H9 (cell line): ENCODE measurements at regions not wholly inside any gene's neighbourhood (a gene's known extent, or its start where the extent isn't known, plus 50 kb on each side); places are given as distances from the start of the nearest gene placed in this dataset.

Source experiments
- DNase-seq: peaks from one replicate; pipeline ENCODE4 v3.0.0-alpha.2; 2017
- H2AFZ ChIP-seq: one replicate; pipeline ENCODE4 v1.6.1; 2013; ENCODE audit warnings: mild to moderate bottlenecking, low read length, control low read depth, moderate library complexity
- H2AK5ac ChIP-seq: 2 replicates; pipeline ENCODE4 v1.6.1; 2013; ENCODE audit warnings: low read length, control low read depth, mixed read lengths; ENCODE audit not compliant: insufficient read length
- H2BK120ac ChIP-seq: one replicate; pipeline ENCODE4 v1.6.1; 2013; ENCODE audit warnings: low read depth, mild to moderate bottlenecking, low read length, control low read depth, inconsistent platforms; ENCODE audit not compliant: poor library complexity, severe bottlenecking
- H2BK12ac ChIP-seq: 2 replicates; pipeline ENCODE4 v1.6.1; 2013; ENCODE audit warnings: low read length, control low read depth, mixed read lengths, low read depth; ENCODE audit not compliant: insufficient read length
- H2BK15ac ChIP-seq: 2 replicates; pipeline ENCODE4 v1.6.1; 2013; ENCODE audit warnings: low read depth, low read length, control low read depth
- H2BK20ac ChIP-seq: one replicate; pipeline ENCODE4 v1.6.1; 2013; ENCODE audit warnings: low read depth, mild to moderate bottlenecking, low read length, control low read depth, inconsistent platforms; ENCODE audit not compliant: poor library complexity, severe bottlenecking
- H2BK5ac ChIP-seq: 2 replicates; pipeline ENCODE4 v1.6.1; 2013; ENCODE audit warnings: low read length, control low read depth, mixed read lengths; ENCODE audit not compliant: insufficient read length
- H3K14ac ChIP-seq: 2 replicates; pipeline ENCODE4 v1.6.1; 2013; ENCODE audit warnings: low read length, control low read depth; ENCODE audit not compliant: insufficient read depth
- H3K18ac ChIP-seq: 2 replicates; pipeline ENCODE4 v1.6.1; 2013; ENCODE audit warnings: low read depth, mild to moderate bottlenecking, mixed read lengths, low read length, control low read depth; ENCODE audit not compliant: insufficient read length
- H3K23ac ChIP-seq: 2 replicates; pipeline ENCODE4 v1.6.1; 2013; ENCODE audit warnings: low read length, control low read depth, mixed read lengths, low read depth; ENCODE audit not compliant: insufficient read length
- H3K23me2 ChIP-seq: 2 replicates; pipeline ENCODE4 v1.6.1; 2013; ENCODE audit warnings: low read depth, mild to moderate bottlenecking, mixed read lengths, low read length, control low read depth; ENCODE audit not compliant: insufficient read length, poor library complexity, severe bottlenecking
- H3K27ac ChIP-seq: 2 replicates; pipeline ENCODE4 v1.5.1; 2013; ENCODE audit warnings: low read length, control low read depth, mixed read lengths, low read depth; ENCODE audit not compliant: insufficient read length
- H3K27me3 ChIP-seq: 2 replicates; pipeline ENCODE4 v1.6.1; 2013; ENCODE audit warnings: low read length, control low read depth, inconsistent platforms; ENCODE audit not compliant: insufficient read depth
- H3K4ac ChIP-seq: 2 replicates; pipeline ENCODE4 v1.6.1; 2013; ENCODE audit warnings: low read depth, mild to moderate bottlenecking, control low read depth, inconsistent platforms, low read length, moderate library complexity
- H3K4me1 ChIP-seq: 2 replicates; pipeline ENCODE4 v1.6.1; 2013; ENCODE audit warnings: low read length, control low read depth, inconsistent platforms; ENCODE audit not compliant: insufficient read depth
- H3K4me2 ChIP-seq: 2 replicates; pipeline ENCODE4 v1.6.1; 2013; ENCODE audit warnings: low read length, control low read depth, mixed read lengths; ENCODE audit not compliant: insufficient read length, insufficient read depth
- H3K56ac ChIP-seq: 2 replicates; pipeline ENCODE4 v1.6.1; 2013; ENCODE audit warnings: low read depth, mild to moderate bottlenecking, mixed read lengths, low read length, control low read depth; ENCODE audit not compliant: insufficient read length
- H3K79me1 ChIP-seq: 2 replicates; pipeline ENCODE4 v1.6.1; 2013; ENCODE audit warnings: low read depth, mild to moderate bottlenecking, moderate library complexity, low read length, control low read depth, inconsistent platforms; ENCODE audit not compliant: insufficient read depth, poor library complexity, severe bottlenecking
- H3K79me2 ChIP-seq: 2 replicates; pipeline ENCODE4 v1.6.1; 2013; ENCODE audit warnings: low read length, control low read depth, inconsistent platforms; ENCODE audit not compliant: insufficient read depth
- H3K9ac ChIP-seq: 2 replicates; pipeline ENCODE4 v1.6.1; 2013; ENCODE audit warnings: low read length, control low read depth, mixed read lengths; ENCODE audit not compliant: insufficient read length; ENCODE audit errors: extremely low read depth
- H3K9me3 ChIP-seq: one replicate; pipeline ENCODE4 v1.6.1; 2013; ENCODE audit warnings: low read depth, low read length, inconsistent platforms; ENCODE audit not compliant: control insufficient read depth
- H3T11ph ChIP-seq: one replicate; pipeline ENCODE4 v1.6.1; 2013; ENCODE audit warnings: mild to moderate bottlenecking, low read length, control low read depth, inconsistent platforms
- H4K20me1 ChIP-seq: one replicate; pipeline ENCODE4 v1.6.1; 2013; ENCODE audit not compliant: control insufficient read depth, insufficient read length, insufficient read depth
- H4K5ac ChIP-seq: 2 replicates; pipeline ENCODE4 v1.6.1; 2013; ENCODE audit warnings: low read depth, mild to moderate bottlenecking, mixed read lengths, low read length, control low read depth; ENCODE audit not compliant: insufficient read length
- H4K8ac ChIP-seq: replicated peaks from 2 replicates; pipeline ENCODE4 v1.6.1; 2013; ENCODE audit warnings: low read length, control low read depth, mixed read lengths, low read depth; ENCODE audit not compliant: insufficient read length
- H4K91ac ChIP-seq: 2 replicates; pipeline ENCODE4 v1.6.1; 2013; ENCODE audit warnings: low read depth, mild to moderate bottlenecking, moderate library complexity, mixed read lengths, low read length, control low read depth; ENCODE audit not compliant: insufficient read length
- H3K27ac Mint-ChIP-seq, 3 experiments: 2 replicates in 2 of 3; 3 replicates in 1 of 3; pipeline ENCODE4 v1.8.0; 2020 to 2021; ENCODE audit warnings: mixed read lengths in 3 of 3, mild to moderate bottlenecking in 1 of 3, moderate library complexity in 1 of 3
- H3K27me3 Mint-ChIP-seq: 2 replicates; pipeline ENCODE4 v1.8.0; 2021; ENCODE audit warnings: low read depth, mild to moderate bottlenecking, moderate library complexity, mixed read lengths
- H3K36me3 Mint-ChIP-seq, 3 experiments: 2 replicates in 2 of 3; 3 replicates in 1 of 3; pipeline ENCODE4 v1.8.0; 2020 to 2021; ENCODE audit warnings: low read depth in 3 of 3, mixed read lengths in 3 of 3; ENCODE audit not compliant: insufficient read depth in 1 of 3
- H3K4me1 Mint-ChIP-seq, 2 experiments: 2 replicates each; pipeline ENCODE4 v1.8.0; 2020; ENCODE audit warnings: mixed read lengths in 2 of 2
- H3K4me3 Mint-ChIP-seq, 2 experiments: 2 replicates in 1 of 2; 3 replicates in 1 of 2; pipeline ENCODE4 v1.8.0; 2020 to 2021; ENCODE audit warnings: mild to moderate bottlenecking in 2 of 2, mixed read lengths in 2 of 2, moderate library complexity in 1 of 2
- H3K9me3 Mint-ChIP-seq, 2 experiments: 2 replicates in 1 of 2; 3 replicates in 1 of 2; pipeline ENCODE4 v1.8.0; 2020; ENCODE audit warnings: mild to moderate bottlenecking in 2 of 2, mixed read lengths in 2 of 2, moderate library complexity in 1 of 2
- WGBS: extraction: QIAGEN DNeasy Blood & Tissue Kit; methylation state at CpG from one replicate; pipeline ENCODE4 v1.1.7; 2013; ENCODE audit warnings: missing lambda C conversion rate, low lambda C conversion rate, mixed read lengths; ENCODE audit not compliant: insufficient read length; ENCODE audit errors: extremely low coverage; 5-methylcytosine and 5-hydroxymethylcytosine counted together
- TF ChIP-seq, protein P1 (sequence below): fragments of 200-600 bp; sonication (generic); conservative IDR thresholded peaks from 3 replicates; pipeline ENCODE4 v1.8.0; 2021; ENCODE audit warnings: antibody characterized with exemption, mild to moderate bottlenecking

DNA sequence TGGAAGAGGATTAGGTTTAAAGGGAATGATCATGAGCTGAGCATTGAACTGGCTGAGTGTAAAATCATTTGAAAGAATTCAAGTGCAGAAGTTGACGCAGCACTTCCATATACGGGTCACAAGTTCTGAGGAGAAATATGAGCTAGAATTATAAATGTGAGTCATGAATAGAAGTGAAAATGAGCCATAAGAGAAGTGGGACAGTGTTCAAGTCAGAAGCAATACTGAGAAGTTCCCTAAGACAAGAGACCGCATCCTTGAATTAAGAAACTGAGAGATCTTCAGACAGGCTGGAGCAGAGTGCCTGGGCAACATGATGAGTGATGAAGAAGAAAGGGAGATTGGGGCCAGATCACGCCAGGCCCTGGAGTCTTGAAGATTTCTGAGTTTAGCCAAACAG, 209.7 kb downstream of the TBX18 start:
- no peak for DNase-seq
- no peak overlapping the region for H2BK20ac ChIP-seq
- H3K9me3 ChIP-seq, result no peaks in the 10 kb centered on the region
- no peak overlapping the region for H2BK5ac ChIP-seq
- no peak overlapping the region for H3T11ph ChIP-seq
- no peaks in the 10 kb centered on the region for H3K79me1 ChIP-seq
- H4K20me1 ChIP-seq, result no peaks in the 10 kb centered on the region
- no peak overlapping the region for H3K23ac ChIP-seq
- no peak overlapping the region for H3K4me2 ChIP-seq
- no peaks in the 10 kb centered on the region for H3K4me1 Mint-ChIP-seq
- no peak overlapping the region for H3K56ac ChIP-seq
- no peak overlapping the region for H2AK5ac ChIP-seq
- no peak overlapping the region for H2BK15ac ChIP-seq
- H3K18ac ChIP-seq, result no peak overlapping the region
- no peak overlapping the region for H2AFZ ChIP-seq
- no peak overlapping the region for H4K5ac ChIP-seq
- H3K27ac ChIP-seq, result no peak overlapping the region
- peaks cover 0 to 3% (median 0%) of the 10 kb centered on the region in 3 experiments; a peak in 2 of 7 replicates for H3K36me3 Mint-ChIP-seq
- no peak overlapping the region for H3K9ac ChIP-seq
- H3K23me2 ChIP-seq, result no peaks in the 10 kb centered on the region
- H3K27ac Mint-ChIP-seq, result no peak overlapping the region
- no peak overlapping the region for H3K4ac ChIP-seq
- no peak overlapping the region for H4K91ac ChIP-seq
- no peaks in the 10 kb centered on the region for H3K27me3 ChIP-seq
- no peak overlapping the region for H4K8ac ChIP-seq
- no peak overlapping the region for H3K4me3 Mint-ChIP-seq
- no peak overlapping the region for H2BK12ac ChIP-seq
- H2BK120ac ChIP-seq, result no peak overlapping the region
- no peak overlapping the region for H3K14ac ChIP-seq
- H3K79me2 ChIP-seq, result no peaks in the 10 kb centered on the region
- peaks cover 0 to 3% of the 10 kb centered on the region in 2 experiments; a peak in 3 of 5 replicates for H3K9me3 Mint-ChIP-seq
- no CpG with 5 or more reads among the region's 4 CpGs for WGBS
- H3K27me3 Mint-ChIP-seq, result peaks cover 2% of the 10 kb centered on the region
- TF ChIP-seq, protein P1, sequence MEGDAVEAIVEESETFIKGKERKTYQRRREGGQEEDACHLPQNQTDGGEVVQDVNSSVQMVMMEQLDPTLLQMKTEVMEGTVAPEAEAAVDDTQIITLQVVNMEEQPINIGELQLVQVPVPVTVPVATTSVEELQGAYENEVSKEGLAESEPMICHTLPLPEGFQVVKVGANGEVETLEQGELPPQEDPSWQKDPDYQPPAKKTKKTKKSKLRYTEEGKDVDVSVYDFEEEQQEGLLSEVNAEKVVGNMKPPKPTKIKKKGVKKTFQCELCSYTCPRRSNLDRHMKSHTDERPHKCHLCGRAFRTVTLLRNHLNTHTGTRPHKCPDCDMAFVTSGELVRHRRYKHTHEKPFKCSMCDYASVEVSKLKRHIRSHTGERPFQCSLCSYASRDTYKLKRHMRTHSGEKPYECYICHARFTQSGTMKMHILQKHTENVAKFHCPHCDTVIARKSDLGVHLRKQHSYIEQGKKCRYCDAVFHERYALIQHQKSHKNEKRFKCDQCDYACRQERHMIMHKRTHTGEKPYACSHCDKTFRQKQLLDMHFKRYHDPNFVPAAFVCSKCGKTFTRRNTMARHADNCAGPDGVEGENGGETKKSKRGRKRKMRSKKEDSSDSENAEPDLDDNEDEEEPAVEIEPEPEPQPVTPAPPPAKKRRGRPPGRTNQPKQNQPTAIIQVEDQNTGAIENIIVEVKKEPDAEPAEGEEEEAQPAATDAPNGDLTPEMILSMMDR, result no peak
- H3K4me1 ChIP-seq, result no peaks in the 10 kb centered on the region
